Retinal pigment epithelial cell (primary cell): ENCODE measurements at regions not wholly inside any gene's neighbourhood (a gene's known extent, or its start where the extent isn't known, plus 50 kb on each side); places are given as distances from the start of the nearest gene placed in this dataset.

Experiments used
- DNase-seq: peaks from one replicate; pipeline ENCODE4 v3.0.0-alpha.2; 2010; ENCODE audit warnings: low read depth
- H3K4me3 ChIP-seq: 2 replicates; pipeline ENCODE4 v1.5.1; 2011; ENCODE audit warnings: mild to moderate bottlenecking, low read length, control low read depth, moderate library complexity
- TF ChIP-seq, protein P1 (sequence below): conservative IDR thresholded peaks from 2 replicates; pipeline ENCODE4 v1.5.1; 2011; ENCODE audit warnings: low read depth, low read length, control low read depth, inconsistent platforms

DNA sequence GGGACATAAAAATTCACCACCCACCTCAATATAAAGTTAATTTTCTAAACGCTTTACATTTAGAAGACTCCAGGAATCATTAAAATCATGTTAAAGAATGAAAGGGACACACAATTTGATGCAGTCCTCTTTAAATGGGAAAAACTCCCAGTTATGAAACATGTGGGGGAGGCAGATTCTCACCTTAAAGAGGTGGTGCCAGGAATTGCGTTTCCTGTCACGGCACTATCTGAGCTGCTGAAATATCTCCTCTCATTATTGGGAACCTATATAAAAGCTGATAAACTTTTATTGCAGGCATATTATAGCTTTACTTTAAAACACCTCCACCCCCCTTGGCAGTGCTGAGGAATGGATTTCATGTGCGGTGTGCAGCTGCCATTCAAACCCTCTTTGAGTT, 94.8 kb upstream of the SORCS3 start:
- no peak for DNase-seq
- H3K4me3 ChIP-seq, result no peak overlapping the region
- TF ChIP-seq, protein P1, sequence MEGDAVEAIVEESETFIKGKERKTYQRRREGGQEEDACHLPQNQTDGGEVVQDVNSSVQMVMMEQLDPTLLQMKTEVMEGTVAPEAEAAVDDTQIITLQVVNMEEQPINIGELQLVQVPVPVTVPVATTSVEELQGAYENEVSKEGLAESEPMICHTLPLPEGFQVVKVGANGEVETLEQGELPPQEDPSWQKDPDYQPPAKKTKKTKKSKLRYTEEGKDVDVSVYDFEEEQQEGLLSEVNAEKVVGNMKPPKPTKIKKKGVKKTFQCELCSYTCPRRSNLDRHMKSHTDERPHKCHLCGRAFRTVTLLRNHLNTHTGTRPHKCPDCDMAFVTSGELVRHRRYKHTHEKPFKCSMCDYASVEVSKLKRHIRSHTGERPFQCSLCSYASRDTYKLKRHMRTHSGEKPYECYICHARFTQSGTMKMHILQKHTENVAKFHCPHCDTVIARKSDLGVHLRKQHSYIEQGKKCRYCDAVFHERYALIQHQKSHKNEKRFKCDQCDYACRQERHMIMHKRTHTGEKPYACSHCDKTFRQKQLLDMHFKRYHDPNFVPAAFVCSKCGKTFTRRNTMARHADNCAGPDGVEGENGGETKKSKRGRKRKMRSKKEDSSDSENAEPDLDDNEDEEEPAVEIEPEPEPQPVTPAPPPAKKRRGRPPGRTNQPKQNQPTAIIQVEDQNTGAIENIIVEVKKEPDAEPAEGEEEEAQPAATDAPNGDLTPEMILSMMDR, result no peak

DNA sequence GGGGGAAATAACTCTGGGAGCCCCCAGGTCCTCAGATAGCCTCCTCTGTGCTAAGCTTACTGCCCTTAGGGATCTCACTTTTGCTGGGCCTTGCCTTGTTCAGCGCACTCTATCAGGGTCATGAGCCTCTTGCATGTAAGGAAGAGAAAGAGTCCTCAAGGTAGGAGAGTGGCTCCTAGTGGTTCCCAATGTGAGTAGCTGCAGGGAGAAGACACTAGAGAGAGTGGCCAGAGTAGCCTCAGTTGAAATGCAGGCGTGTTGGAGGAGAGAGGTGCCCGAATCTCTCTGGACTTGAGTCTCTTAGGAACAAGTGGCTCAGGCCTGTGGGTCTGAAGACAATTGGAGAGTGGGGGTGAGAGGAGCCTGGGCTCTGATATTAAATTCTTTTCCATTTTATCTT, 94.3 kb upstream of the SORCS3 start:
- no peak for DNase-seq
- TF ChIP-seq, protein P1, result no peak
- H3K4me3 ChIP-seq, result no peak overlapping the region

DNA sequence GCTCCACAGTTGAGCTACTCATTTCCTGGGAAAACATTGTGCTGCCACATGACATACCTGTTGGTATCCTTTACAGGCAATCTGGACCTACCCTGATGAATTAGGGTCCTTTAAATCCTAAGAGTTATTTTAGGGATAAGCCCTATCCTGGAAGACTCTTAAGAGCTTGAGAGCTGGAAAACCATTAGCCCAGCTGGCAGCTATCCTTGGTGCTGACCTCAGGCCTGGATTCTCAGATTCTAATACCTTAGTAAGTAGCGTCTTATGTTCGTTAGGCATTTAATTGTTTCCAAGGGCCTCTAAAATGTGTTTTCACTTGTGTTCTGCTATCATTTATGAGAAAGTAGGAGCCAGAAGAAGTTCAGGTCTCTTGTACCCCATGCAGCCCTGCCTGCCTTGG, 93.0 kb upstream of the SORCS3 start:
- TF ChIP-seq, protein P1, result no peak
- no peak overlapping the region for H3K4me3 ChIP-seq
- peak; percentile 5 for DNase-seq

GRCh38 chr10:104556831-104557230, 84.3 kb upstream of the SORCS3 start:
- no peak for DNase-seq
- TF ChIP-seq, protein P1, result no peak
- no peak overlapping the region for H3K4me3 ChIP-seq

- TF ChIP-seq, protein P1, result no peak
- no peak for DNase-seq
- H3K4me3 ChIP-seq, result no peak overlapping the region
Measured at GRCh38 chr10:104557966-104558365, 83.1 kb upstream of the SORCS3 start.

- TF ChIP-seq, protein P1, result no peak
- H3K4me3 ChIP-seq, result no peak overlapping the region
- no peak for DNase-seq
Measured at GRCh38 chr10:104559935-104560334, 81.2 kb upstream of the SORCS3 start.

GRCh38 chr10:104563051-104563450, 78.0 kb upstream of the SORCS3 start:
- H3K4me3 ChIP-seq, result no peak overlapping the region
- DNase-seq, result no peak
- TF ChIP-seq, protein P1, result no peak
